ENCODE measurements at regions not wholly inside any gene's neighbourhood (a gene's known extent, or its start where the extent isn't known, plus 50 kb on each side); places are given as distances from the start of the nearest gene placed in this dataset.

DNA sequence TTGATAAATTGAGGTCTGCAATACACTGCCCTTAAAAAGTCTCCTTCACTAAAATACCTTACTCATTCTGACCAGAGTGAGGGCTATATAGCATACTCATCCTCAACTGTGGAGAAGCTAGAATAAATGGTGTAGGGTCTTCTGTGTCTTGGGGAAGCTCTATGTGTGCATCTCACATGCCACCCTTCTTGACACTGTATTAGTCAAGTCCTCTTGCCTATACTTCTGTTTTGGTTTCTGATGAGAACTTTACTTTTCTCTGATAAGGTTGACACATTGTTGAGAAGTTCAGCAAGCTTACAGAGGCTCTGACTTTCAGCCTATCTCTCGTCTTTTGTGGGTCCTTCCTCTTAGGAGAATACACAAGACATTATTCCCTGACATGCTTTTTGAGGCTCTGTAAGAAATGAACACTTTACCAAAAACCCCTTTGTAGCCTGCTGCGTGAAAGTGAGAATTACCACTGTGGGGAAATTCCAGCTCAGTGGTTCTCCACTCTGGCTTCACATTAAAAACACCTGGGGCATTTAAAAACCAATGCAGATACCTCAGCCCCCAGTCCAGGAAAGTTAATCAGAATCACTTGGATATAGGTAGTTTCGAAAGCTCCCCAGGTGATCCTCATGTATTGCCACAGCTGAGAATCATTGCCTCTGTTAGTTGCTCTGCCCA is 372.1 kb upstream of the HS3ST5 start (continued):
- TF ChIP-seq, protein P1, sequence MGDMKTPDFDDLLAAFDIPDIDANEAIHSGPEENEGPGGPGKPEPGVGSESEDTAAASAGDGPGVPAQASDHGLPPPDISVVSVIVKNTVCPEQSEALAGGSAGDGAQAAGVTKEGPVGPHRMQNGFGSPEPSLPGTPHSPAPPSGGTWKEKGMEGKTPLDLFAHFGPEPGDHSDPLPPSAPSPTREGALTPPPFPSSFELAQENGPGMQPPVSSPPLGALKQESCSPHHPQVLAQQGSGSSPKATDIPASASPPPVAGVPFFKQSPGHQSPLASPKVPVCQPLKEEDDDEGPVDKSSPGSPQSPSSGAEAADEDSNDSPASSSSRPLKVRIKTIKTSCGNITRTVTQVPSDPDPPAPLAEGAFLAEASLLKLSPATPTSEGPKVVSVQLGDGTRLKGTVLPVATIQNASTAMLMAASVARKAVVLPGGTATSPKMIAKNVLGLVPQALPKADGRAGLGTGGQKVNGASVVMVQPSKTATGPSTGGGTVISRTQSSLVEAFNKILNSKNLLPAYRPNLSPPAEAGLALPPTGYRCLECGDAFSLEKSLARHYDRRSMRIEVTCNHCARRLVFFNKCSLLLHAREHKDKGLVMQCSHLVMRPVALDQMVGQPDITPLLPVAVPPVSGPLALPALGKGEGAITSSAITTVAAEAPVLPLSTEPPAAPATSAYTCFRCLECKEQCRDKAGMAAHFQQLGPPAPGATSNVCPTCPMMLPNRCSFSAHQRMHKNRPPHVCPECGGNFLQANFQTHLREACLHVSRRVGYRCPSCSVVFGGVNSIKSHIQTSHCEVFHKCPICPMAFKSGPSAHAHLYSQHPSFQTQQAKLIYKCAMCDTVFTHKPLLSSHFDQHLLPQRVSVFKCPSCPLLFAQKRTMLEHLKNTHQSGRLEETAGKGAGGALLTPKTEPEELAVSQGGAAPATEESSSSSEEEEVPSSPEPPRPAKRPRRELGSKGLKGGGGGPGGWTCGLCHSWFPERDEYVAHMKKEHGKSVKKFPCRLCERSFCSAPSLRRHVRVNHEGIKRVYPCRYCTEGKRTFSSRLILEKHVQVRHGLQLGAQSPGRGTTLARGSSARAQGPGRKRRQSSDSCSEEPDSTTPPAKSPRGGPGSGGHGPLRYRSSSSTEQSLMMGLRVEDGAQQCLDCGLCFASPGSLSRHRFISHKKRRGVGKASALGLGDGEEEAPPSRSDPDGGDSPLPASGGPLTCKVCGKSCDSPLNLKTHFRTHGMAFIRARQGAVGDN (IDR thresholded peaks at IDR 0.05), result no peak
- TF ChIP-seq EGR1 (IDR thresholded peaks at IDR 0.05; ENCODE audit: borderline replicate concordance in 1 of 2, low read depth in 2 of 2, low read length in 2 of 2) (no peak), NFYA (IDR thresholded peaks at IDR 0.05; ENCODE audit: borderline replicate concordance, low read depth, low read length) (no peak), CBX3 (IDR thresholded peaks at IDR 0.05; ENCODE audit: borderline replicate concordance, low read depth) (no peak), HDAC6 (IDR thresholded peaks at IDR 0.05; ENCODE audit: unreplicated experiment) (no peak), RBBP5 (conservative IDR thresholded peaks at IDR 0.05) (no peak), NR2C2 (IDR thresholded peaks at IDR 0.05; ENCODE audit: borderline replicate concordance, control insufficient read depth, insufficient read length, low read depth) (no peak), RAD51 (IDR thresholded peaks at IDR 0.05) (no peak), CREB1 (IDR thresholded peaks at IDR 0.05; ENCODE audit: low read depth) (peak; percentile 22; the same call in 1 of the 2 replicates), HDAC2 (IDR thresholded peaks at IDR 0.05) (no peak), NRF1 (conservative IDR thresholded peaks at IDR 0.05; ENCODE audit: low read depth, low read length) (no peak), NFXL1 (IDR thresholded peaks at IDR 0.05; ENCODE audit: borderline replicate concordance) (no peak), RAD21 (IDR thresholded peaks at IDR 0.05; ENCODE audit: insufficient read depth, low read depth, low read length) (no peak), NR2F1 (conservative IDR thresholded peaks at IDR 0.05) (no peak), RUNX3 (IDR thresholded peaks at IDR 0.05; ENCODE audit: low read length) (peak; percentile 76; the same call in 1 of the 2 replicates), WRNIP1 (IDR thresholded peaks at IDR 0.05; ENCODE audit: borderline replicate concordance, low read depth, low read length) (no peak), CREM (IDR thresholded peaks at IDR 0.05; ENCODE audit: low read depth) (peak; percentile 32; the same call in 1 of the 2 replicates), SP1 (IDR thresholded peaks at IDR 0.05; ENCODE audit: low read depth, low read length) (no peak), NFYB (IDR thresholded peaks at IDR 0.05; ENCODE audit: insufficient read depth, low read depth, low read length) (no peak), PML (IDR thresholded peaks at IDR 0.05; ENCODE audit: low read length) (no peak), IKZF1 (conservative IDR thresholded peaks at IDR 0.05) (peak; percentile 75; the same call in 1 of the 2 replicates), ETV6 (conservative IDR thresholded peaks at IDR 0.05 in 1 of 2, IDR thresholded peaks at IDR 0.05 in 1 of 2; ENCODE audit: borderline replicate concordance in 1 of 2, low read depth in 1 of 2) (0 out of 4 replicates have a peak, but pooled peaks of 1 of the 2 experiments have one; percentile 23), KAT2A (conservative IDR thresholded peaks at IDR 0.05; ENCODE audit: control insufficient read depth, low read depth, low read length) (no peak)
- TF ChIP-seq, protein P2, sequence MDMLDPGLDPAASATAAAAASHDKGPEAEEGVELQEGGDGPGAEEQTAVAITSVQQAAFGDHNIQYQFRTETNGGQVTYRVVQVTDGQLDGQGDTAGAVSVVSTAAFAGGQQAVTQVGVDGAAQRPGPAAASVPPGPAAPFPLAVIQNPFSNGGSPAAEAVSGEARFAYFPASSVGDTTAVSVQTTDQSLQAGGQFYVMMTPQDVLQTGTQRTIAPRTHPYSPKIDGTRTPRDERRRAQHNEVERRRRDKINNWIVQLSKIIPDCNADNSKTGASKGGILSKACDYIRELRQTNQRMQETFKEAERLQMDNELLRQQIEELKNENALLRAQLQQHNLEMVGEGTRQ (IDR thresholded peaks at IDR 0.05; ENCODE audit: borderline replicate concordance, low read depth, low read length), result no peak
- TF ChIP-seq, protein P3, sequence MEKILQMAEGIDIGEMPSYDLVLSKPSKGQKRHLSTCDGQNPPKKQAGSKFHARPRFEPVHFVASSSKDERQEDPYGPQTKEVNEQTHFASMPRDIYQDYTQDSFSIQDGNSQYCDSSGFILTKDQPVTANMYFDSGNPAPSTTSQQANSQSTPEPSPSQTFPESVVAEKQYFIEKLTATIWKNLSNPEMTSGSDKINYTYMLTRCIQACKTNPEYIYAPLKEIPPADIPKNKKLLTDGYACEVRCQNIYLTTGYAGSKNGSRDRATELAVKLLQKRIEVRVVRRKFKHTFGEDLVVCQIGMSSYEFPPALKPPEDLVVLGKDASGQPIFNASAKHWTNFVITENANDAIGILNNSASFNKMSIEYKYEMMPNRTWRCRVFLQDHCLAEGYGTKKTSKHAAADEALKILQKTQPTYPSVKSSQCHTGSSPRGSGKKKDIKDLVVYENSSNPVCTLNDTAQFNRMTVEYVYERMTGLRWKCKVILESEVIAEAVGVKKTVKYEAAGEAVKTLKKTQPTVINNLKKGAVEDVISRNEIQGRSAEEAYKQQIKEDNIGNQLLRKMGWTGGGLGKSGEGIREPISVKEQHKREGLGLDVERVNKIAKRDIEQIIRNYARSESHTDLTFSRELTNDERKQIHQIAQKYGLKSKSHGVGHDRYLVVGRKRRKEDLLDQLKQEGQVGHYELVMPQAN (conservative IDR thresholded peaks at IDR 0.05), result no peak
